Cardiac septum (tissue), 1 donor: ENCODE measurements at regions not wholly inside any gene's neighbourhood (a gene's known extent, or its start where the extent isn't known, plus 50 kb on each side); places are given as distances from the start of the nearest gene placed in this dataset.
"Not testable (repeated sequence)": the region's sequence is repeated elsewhere in the genome, so short reads cannot be mapped to it uniquely, and the experiment has no call there.

Source experiments
- DNase-seq: peaks from one replicate; pipeline ENCODE4 v3.0.0-alpha.2; 2020; ENCODE audit warnings: low spot score
- intact Hi-C: fragments of 100-400 bp; cut with DNase I; formaldehyde crosslinking; loops from one replicate; pipeline ENCODE4 v1.14.0; 2022
- donor health status: DM: no; HTN: no; CAD: no.

GRCh38 chr6:125636671-125637070 lies 112.8 kb upstream of the HEY2 start:
- intact Hi-C loops, result no loop called here
- no peak for DNase-seq

GRCh38 chr6:125637207-125637606 lies 112.2 kb upstream of the HEY2 start:
- intact Hi-C loops, result no loop called here
- no peak for DNase-seq

GRCh38 chr6:125639466-125640020 lies 109.9 kb upstream of the HEY2 start:
- DNase-seq, result no peak
- intact Hi-C loops, result no loop called here

GRCh38 chr6:125640441-125641150 lies 108.8 kb upstream of the HEY2 start:
- intact Hi-C loops, result no loop called here
- no peak for DNase-seq

- DNase-seq, intact Hi-C loops: not testable (repeated sequence)
These were observed 105.3 kb upstream of the HEY2 start for GRCh38 chr6:125643967-125644661.

- DNase-seq, result no peak
- intact Hi-C loops, result no loop called here
These were observed 102.0 kb upstream of the HEY2 start for GRCh38 chr6:125647391-125647790.

- DNase-seq, intact Hi-C loops: not testable (repeated sequence)
These were observed 95.7 kb upstream of the HEY2 start for GRCh38 chr6:125653752-125654151.

- intact Hi-C loops, result no loop called here
- no peak for DNase-seq
These were observed 93.9 kb upstream of the HEY2 start for GRCh38 chr6:125655511-125655910.

GRCh38 chr6:125656287-125656870 lies 93.1 kb upstream of the HEY2 start:
- intact Hi-C loops, result no loop called here
- DNase-seq, result no peak

GRCh38 chr6:125658136-125658535 lies 91.3 kb upstream of the HEY2 start:
- no peak for DNase-seq
- intact Hi-C loops, result no loop called here

GRCh38 chr6:125658759-125659431 lies 90.5 kb upstream of the HEY2 start:
- intact Hi-C loops, result no loop called here
- DNase-seq, result no peak

- DNase-seq, result no peak
- intact Hi-C loops, result no loop called here
These were observed 89.5 kb upstream of the HEY2 start for GRCh38 chr6:125659887-125660286.

GRCh38 chr6:125662296-125662695 lies 87.1 kb upstream of the HEY2 start:
- intact Hi-C loops, result no loop called here
- DNase-seq, result no peak

- no peak for DNase-seq
- intact Hi-C loops, result no loop called here
These were observed 84.1 kb upstream of the HEY2 start for GRCh38 chr6:125665295-125665814.

GRCh38 chr6:125667326-125667725 lies 82.1 kb upstream of the HEY2 start:
- intact Hi-C loops, result no loop called here
- DNase-seq, result no peak

- intact Hi-C loops, result no loop called here
- DNase-seq, result no peak
These were observed 81.4 kb upstream of the HEY2 start for GRCh38 chr6:125668071-125668470.

- intact Hi-C loops, result no loop called here
- no peak for DNase-seq
These were observed 78.9 kb upstream of the HEY2 start for GRCh38 chr6:125670568-125670967.

GRCh38 chr6:125671323-125671722 lies 78.1 kb upstream of the HEY2 start:
- no peak for DNase-seq
- intact Hi-C loops, result no loop called here

- DNase-seq, result no peak
- intact Hi-C loops, result no loop called here
These were observed 75.2 kb upstream of the HEY2 start for GRCh38 chr6:125674230-125674629.

GRCh38 chr6:125678601-125679000 lies 70.8 kb upstream of the HEY2 start:
- intact Hi-C loops, result no loop called here
- no peak for DNase-seq
